Omental fat pad (tissue), 3 donors: ENCODE measurements at regions not wholly inside any gene's neighbourhood (a gene's known extent, or its start where the extent isn't known, plus 50 kb on each side); places are given as distances from the start of the nearest gene placed in this dataset.
"Not testable (repeated sequence)": the region's sequence is repeated elsewhere in the genome, so short reads cannot be mapped to it uniquely, and the experiment has no call there.

Experiments used
- ATAC-seq: fragments of 150-250 bp; one replicate; pipeline ENCODE4 v1.9.1; 2016; ENCODE audit warnings: mild to moderate bottlenecking, moderate library complexity; ENCODE audit not compliant: low FRiP score
- DNase-seq: peaks from one replicate; pipeline ENCODE4 v3.0.0-alpha.2; 2019; ENCODE audit warnings: low spot score
- TF ChIP-seq, protein P1 (sequence below), 3 donors: fragments of 450-650 bp; IDR thresholded peaks; one replicate each; pipeline ENCODE4 v1.5.1; 2016 to 2017; ENCODE audit warnings: antibody characterized with exemption in 3 of 3, mild to moderate bottlenecking in 3 of 3, moderate library complexity in 2 of 3

DNA sequence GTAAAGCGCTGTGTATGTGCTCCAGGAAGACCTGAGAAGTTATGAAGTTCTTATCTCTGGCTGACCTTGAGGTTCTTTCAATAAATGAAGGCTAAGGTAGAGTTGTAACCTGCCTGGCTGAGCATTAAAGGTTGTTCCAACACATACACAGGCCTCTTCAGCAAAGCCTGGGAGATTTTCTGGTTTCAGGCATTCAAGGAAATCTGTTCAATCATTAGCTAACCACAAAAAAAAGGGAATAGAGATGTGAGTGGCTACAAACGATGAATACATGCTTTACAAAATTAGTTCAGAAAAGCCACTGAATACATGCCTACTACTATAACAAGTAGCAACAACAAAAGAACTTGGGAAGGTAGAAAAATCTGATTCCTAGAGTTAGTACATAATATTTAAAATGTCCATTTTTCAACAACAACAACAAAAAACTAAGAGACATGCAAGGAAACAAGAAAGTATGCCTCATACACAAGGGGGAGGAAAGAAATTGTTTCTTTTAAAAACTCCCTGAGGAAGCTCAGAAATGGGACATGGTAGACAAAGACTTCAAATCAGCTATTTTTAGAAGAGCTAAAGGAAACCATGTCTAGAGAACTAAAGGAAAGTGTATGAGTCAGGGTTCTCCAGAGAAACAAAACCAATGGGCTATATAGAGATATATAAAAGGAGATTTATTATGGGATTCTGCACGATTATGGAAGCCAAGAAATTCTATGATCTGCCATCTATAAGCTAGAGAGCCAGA lies 191.5 kb upstream of the IPO5 start:
- DNase-seq = no peak
- TF ChIP-seq, protein P1, sequence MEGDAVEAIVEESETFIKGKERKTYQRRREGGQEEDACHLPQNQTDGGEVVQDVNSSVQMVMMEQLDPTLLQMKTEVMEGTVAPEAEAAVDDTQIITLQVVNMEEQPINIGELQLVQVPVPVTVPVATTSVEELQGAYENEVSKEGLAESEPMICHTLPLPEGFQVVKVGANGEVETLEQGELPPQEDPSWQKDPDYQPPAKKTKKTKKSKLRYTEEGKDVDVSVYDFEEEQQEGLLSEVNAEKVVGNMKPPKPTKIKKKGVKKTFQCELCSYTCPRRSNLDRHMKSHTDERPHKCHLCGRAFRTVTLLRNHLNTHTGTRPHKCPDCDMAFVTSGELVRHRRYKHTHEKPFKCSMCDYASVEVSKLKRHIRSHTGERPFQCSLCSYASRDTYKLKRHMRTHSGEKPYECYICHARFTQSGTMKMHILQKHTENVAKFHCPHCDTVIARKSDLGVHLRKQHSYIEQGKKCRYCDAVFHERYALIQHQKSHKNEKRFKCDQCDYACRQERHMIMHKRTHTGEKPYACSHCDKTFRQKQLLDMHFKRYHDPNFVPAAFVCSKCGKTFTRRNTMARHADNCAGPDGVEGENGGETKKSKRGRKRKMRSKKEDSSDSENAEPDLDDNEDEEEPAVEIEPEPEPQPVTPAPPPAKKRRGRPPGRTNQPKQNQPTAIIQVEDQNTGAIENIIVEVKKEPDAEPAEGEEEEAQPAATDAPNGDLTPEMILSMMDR (IDR thresholded peaks at IDR 0.05) = no peak
- no peak for ATAC-seq

DNA sequence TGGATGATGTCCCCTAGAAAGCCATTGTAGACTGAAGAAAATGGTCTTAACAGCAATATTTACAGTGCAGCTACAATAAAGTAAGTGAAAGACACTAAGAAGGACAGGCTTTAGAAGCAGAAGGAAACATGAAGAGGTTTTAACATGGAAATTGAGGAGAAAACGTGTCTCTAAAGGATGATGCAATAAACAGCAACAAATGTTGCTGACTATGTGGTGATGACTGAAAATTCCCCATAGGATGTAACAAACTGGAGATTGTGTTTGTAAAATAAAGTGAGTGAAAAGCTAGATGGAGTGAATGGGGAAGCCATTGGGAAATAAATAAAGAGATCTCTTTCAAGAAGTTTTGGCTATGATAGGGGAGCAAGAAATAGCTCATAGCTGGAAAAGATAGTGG lies 186.7 kb upstream of the IPO5 start:
- TF ChIP-seq, protein P1 (IDR thresholded peaks at IDR 0.05) = no peak
- no peak for ATAC-seq

DNA sequence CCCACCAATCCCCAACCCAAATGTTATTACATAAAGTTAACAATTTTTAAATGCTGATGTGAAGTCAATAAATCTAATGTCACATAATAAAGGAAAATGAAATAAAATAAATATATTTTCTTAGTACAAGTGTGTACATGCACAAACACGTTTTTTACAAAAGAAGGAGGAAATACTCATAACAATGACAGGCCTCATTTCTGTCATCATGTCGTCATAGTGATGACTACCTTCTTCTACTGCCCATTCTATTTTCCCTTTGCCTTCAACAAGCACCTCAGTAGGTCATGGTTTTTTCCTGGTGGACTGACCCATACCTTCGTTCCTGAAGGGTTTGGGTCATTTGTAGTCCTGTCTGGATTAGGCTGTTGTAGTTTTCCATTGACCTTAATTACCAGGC lies 185.3 kb upstream of the IPO5 start:
- TF ChIP-seq, protein P1 (IDR thresholded peaks at IDR 0.05) = no peak
- ATAC-seq (no peak), DNase-seq (no peak)

More for the DNA sequence above, 186.7 kb upstream of the IPO5 start:
- DNase-seq = no peak

DNA sequence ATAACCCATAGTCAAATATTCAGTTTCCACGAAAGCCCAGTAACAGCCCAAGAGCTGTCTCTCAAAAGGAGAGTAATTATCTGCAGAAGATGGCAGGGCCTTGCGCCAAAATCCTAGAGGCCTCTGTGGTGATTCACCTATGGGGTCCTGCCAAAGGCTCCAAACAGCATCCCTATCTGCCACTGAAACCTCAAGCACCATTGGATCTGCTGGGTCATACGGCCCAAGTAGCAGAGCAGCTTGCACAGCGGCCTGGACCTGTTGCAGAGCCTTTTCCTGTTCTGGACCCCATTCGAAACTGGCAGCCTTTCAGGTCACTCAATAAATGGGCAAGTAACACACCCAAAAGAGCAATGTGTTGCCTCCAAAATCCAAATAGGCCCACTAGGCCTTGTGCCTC lies 183.2 kb upstream of the IPO5 start:
- ATAC-seq, DNase-seq: not testable (repeated sequence)

DNA sequence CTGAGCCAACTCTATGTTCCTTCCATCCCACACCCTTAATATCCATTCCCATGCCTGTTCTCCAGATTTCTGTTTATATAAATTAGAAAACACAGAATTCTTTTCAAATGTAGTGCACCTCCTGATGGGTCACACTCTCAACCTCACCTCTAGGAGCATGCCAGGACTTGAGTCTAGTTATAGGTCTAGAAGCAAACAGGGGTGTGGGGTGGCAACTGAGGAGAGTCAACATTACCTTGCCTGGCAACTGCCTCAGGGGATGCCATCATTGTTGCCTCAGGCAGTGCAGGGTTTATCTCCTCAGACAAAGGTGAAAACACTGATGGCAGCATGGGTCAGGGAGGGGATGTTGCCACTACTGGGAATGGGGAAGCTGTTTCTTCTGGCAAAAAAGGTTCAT lies 181.0 kb upstream of the IPO5 start:
- ATAC-seq, DNase-seq: not testable (repeated sequence)

DNA sequence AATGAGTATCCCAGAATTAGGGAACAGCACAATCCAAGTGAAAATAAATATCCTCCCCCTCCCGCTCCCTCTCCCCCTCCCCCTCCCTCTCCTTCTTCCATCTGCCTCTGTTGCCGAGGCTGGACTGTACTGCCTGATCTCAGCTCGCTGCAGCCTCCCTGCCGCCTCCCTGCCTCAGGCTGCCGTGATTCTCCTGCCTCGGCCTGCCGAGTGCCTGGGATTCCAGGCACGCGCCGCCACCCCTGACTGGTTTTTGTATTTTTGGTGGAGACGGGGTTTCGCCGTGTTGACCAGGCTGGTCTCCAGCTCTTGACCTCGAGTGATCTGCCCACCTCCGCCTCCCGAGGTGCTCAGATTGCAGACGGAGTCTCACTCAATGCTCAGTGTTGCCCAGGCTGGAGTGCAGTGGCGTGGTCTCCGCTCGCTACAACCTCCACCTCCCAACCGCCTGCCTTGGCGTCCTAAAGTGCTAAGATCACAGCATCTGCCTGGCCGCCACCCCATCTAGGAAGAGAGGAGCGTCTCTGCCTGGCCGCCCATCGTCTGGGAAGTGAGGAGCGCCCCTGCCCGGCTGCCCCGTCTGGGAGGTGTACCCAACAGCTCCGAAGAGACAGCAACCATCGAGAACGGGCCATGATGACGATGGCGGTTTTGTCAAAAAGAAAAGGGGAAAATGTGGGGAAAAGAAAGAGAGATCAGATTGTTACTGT lies 178.9 kb upstream of the IPO5 start:
- not testable (repeated sequence) for ATAC-seq, DNase-seq

DNA sequence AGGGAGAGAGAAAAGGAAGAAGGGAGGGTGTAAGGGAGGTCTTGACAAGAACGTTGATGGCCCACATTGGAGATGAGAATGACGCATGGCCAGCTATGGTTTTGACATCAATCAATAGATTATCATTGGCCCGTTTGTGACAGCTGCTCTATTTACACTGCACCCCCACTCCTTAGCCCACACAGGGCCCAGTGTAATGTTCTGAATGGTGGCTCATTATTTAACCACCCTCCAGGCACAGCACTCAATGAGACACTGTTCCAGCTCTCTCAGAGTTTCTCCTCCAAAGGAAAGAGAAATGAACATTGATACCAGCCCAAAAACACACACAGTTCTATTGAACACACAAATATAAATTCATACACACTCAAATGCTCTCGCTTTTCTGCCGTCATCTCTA lies 173.0 kb upstream of the IPO5 start:
- no peak for ATAC-seq
- TF ChIP-seq, protein P1 (IDR thresholded peaks at IDR 0.05) = no peak
- no peak for DNase-seq

DNA sequence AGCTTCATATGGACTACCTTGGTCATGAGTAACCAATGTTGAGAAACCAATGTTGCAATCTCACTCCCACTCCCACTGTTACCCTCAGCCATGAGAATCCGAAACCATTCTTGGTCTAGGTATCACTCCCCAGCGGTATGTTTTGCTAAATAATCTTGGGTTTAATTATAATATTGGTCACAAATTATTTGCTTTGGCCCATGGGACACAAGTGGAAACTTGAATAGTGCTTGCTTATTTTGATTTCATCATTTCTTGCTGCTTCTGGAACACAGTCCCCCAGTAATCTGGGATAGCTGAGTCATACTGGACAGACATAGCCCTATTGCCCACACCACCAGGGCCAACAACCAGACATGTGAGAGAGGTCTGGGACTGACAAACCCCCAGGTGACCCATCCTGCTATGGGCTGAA lies 171.6 kb upstream of the IPO5 start:
- DNase-seq = no peak
- no peak for ATAC-seq
- TF ChIP-seq, protein P1 (IDR thresholded peaks at IDR 0.05) = no peak
